CD4-positive, alpha-beta T cell treated with Interleukin-6 for 4 hours (primary cell): ENCODE measurements at regions not wholly inside any gene's neighbourhood (a gene's known extent, or its start where the extent isn't known, plus 50 kb on each side); places are given as distances from the start of the nearest gene placed in this dataset.

Source experiments
- DNase-seq: peaks from one replicate; pipeline ENCODE4 v3.0.0-alpha.2; 2020; ENCODE audit warnings: mixed read lengths

- DNase-seq = no peak
Measured at GRCh38 chr16:86751076-86752030, 173.0 kb downstream of the FOXL1 start.

- DNase-seq = no peak
Measured at GRCh38 chr16:86752582-86753175, 174.3 kb downstream of the FOXL1 start.

GRCh38 chr16:86753399-86753798, 175.1 kb downstream of the FOXL1 start:
- DNase-seq = no peak

- no peak for DNase-seq
Measured at GRCh38 chr16:86755571-86756006, 177.2 kb downstream of the FOXL1 start.

GRCh38 chr16:86756882-86757703, 178.7 kb downstream of the FOXL1 start:
- no peak for DNase-seq

GRCh38 chr16:86757704-86758040, 179.3 kb downstream of the FOXL1 start:
- no peak for DNase-seq

- no peak for DNase-seq
Measured at GRCh38 chr16:86758932-86759331, 180.6 kb downstream of the FOXL1 start.

- peak; percentile 35 for DNase-seq
Measured at GRCh38 chr16:86761111-86762031, 183.0 kb downstream of the FOXL1 start.

- no peak for DNase-seq
Measured at GRCh38 chr16:86762095-86762494, 183.7 kb downstream of the FOXL1 start.

GRCh38 chr16:86763819-86764218, 185.5 kb downstream of the FOXL1 start:
- no peak for DNase-seq

GRCh38 chr16:86764551-86764950, 186.2 kb downstream of the FOXL1 start:
- DNase-seq = no peak

GRCh38 chr16:86765389-86766026, 187.2 kb downstream of the FOXL1 start:
- DNase-seq = no peak

- no peak for DNase-seq
Measured at GRCh38 chr16:86766700-86767099, 188.4 kb downstream of the FOXL1 start.

GRCh38 chr16:86768228-86768791, 190.0 kb downstream of the FOXL1 start:
- no peak for DNase-seq

- DNase-seq = no peak
Measured at GRCh38 chr16:86768999-86769398, 190.7 kb downstream of the FOXL1 start.

- DNase-seq = no peak
Measured at GRCh38 chr16:86771506-86772460, 193.4 kb downstream of the FOXL1 start.

- no peak for DNase-seq
Measured at GRCh38 chr16:86772671-86773353, 194.5 kb downstream of the FOXL1 start.

GRCh38 chr16:86773354-86773715, 195.0 kb downstream of the FOXL1 start:
- DNase-seq = no peak

- no peak for DNase-seq
Measured at GRCh38 chr16:86774931-86775330, 196.6 kb downstream of the FOXL1 start.

GRCh38 chr16:86775511-86775921, 197.2 kb downstream of the FOXL1 start:
- DNase-seq = no peak
